HG02759 (cell line): ENCODE measurements at regions not wholly inside any gene's neighbourhood (a gene's known extent, or its start where the extent isn't known, plus 50 kb on each side); places are given as distances from the start of the nearest gene placed in this dataset.

Experiments used
- ATAC-seq: cut with Tn5 transposase; IDR thresholded peaks from one replicate; pipeline ENCODE4 v1.9.1; 2021; ENCODE audit warnings: mild to moderate bottlenecking, moderate library complexity; ENCODE audit not compliant: unreplicated experiment

DNA sequence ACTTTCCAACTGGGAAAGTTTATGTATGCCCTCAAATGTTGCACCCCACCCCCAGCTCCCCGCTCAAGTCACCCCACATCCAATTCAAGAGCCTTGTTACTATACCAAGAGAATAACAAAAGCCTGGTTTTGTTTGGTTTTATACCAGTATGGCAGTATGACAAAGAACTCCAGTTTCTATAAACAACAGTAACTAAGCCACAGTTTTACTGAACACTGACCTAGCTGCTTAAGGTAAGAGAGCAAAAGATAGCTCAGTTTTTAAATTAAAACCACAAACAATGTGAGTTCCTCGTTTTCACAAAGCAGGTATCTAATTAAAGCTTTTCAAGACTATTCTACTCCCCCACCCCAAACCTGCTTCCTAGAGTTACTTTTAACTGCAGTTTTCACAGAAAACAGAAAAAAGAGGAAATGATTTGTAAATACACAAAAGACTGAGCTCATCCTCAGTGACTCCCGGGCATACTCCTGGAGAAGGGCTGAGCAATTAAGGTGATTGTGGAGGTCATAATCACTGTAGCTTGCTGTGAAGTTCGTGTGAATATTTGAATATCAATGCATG is 59.3 kb upstream of the LHX8 start:
- no peak for ATAC-seq

DNA sequence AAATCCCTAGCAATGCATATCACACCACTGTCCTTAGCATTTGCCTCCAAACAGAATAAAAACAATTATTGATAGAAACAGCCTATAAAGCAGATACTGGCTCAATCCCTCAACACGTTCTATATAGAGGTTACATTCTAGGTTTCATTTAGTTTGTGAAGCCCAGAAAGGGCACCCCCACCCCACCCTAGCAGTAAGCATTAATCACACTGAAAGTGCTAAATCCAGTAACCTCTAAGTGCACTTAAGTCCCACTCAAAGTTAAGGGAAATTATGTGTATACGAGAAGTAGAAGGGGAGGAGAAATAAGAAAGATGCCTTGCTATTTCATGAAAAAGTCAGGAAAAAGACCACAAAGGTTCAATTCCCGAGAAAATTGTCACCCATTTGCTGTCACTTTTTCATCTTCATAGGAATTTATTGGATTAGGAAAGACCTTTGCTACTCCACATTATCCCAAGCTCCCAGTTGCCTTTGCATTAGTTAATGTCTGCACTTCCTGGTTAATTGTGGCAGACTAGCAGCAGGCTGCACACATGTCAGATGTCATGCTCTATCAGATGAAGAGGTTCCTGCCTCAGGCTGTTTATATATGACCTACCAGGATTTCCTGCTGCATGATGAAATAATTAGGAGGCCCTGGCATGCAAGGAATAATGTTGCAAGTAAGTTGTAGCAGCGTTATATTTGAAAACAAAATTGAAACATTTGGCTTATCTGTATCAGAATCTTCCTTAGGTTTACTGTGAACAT is 54.5 kb upstream of the LHX8 start:
- no peak for ATAC-seq

- ATAC-seq = no peak
Measured at GRCh38 chr1:75083223-75083622, 51.0 kb upstream of the LHX8 start.

DNA sequence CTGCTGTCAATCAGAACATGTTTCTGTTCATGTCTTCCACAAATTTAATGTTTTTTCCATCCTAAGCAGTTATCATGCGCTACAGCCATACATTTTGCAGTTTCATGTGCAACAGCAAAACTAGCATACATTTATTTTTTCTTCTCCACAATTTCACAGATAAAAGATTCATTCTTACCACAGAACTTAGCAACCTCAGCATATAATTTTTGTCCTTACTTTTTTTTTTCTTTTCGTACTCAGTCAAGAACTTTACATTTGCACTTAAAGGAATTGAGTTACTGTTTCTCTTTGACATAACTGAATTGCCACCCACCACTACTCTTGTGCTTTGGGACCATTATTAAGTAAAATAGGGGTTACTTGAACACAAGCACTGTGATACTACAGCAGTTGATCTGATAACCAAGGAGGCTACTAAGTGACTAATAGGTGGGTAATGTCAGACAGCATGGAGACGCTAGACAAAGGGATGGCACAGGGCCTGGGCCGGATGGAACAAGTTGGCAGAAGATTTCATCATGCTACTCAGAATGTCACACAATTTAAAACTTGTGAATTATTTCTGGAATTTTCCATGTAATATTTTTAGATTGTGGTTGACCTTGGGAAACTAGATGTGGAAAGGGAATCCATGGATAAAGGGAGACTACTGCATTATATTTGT is 50.2 kb upstream of the LHX8 start:
- ATAC-seq = no peak
